ENCODE measurements at regions not wholly inside any gene's neighbourhood (a gene's known extent, or its start where the extent isn't known, plus 50 kb on each side); places are given as distances from the start of the nearest gene placed in this dataset.

DNA sequence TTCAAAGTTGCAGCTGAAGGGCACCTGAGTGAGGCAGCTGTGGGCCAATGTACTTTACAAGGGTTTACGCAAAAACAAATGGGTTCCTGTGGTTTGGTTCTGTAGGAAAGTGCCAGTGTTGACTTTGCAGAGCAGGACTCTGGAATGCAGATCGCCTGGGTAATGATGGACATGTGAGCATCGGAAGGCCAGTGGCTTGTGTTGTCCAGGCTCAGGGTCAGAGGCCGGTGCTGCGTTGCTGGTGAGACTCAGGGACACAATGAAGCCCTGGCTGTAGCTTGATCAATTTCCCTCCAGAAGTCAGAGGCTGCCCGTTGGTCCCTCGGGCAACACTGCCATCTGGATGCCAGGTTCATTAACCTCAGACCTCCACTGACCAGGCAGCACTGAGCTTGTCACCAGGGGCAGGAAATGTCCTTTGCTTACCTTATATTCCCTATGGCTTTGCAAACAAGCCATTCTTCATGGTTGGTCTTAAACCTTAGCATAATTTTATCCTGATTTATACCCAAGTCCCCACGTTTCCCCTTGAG, 753.4 kb downstream of the QKI start:
- H3K4me3 ChIP-seq (ENCODE audit: insufficient read depth, low read depth, low read length), result no peak overlapping the region
- no peaks in the 10 kb centered on the region for H3K27me3 ChIP-seq (ENCODE audit: control insufficient read depth, insufficient read depth, low read length)
- H4K8ac ChIP-seq (ENCODE audit: low read depth in 2 of 2, low read length in 2 of 2), result no peak overlapping the region
- 30% methylated on average over 2 of the region's 8 CpGs; no CpG with 5 or more reads in 1 of the 2 experiments for WGBS, 2 experiments (ENCODE audit: extremely low coverage in 2 of 2, insufficient read length in 1 of 2)
- H3K79me1 ChIP-seq (ENCODE audit: low read depth in 1 of 2, low read length in 2 of 2), result no peaks in the 10 kb centered on the region
- in situ Hi-C loops (cut with MboI; ENCODE audit: low sequenced_read_pairs) (no loop called here), dilution Hi-C loops (cut with HindIII; ENCODE audit: low sequenced_read_pairs, unreplicated experiment) (no loop called here), intact Hi-C loops (cut with micrococcal nuclease) (no loop called here)
- ATAC-seq (ENCODE audit: low read depth) (no peak), DNase-seq (no peak)
- H3K23ac ChIP-seq (ENCODE audit: low read depth, low read length), result no peak overlapping the region
- H3K18ac ChIP-seq (ENCODE audit: low read depth, low read length), result no peak overlapping the region
- no peaks in the 10 kb centered on the region for H3K9me1 ChIP-seq (ENCODE audit: insufficient read depth, low read length)
- ChIA-PET CTCF (no interaction called here), POLR2A (ENCODE audit: unreplicated experiment) (no interaction called here)
- H3K27ac ChIP-seq (ENCODE audit: insufficient read depth, low read length), result no peak overlapping the region
- H3K36me3 ChIP-seq (ENCODE audit: control insufficient read depth, insufficient read depth, low read length), result no peaks in the 10 kb centered on the region
- no peaks in the 10 kb centered on the region for H3K4me1 ChIP-seq (ENCODE audit: control insufficient read depth, insufficient read depth, low read length)
- no peak overlapping the region for H2BK15ac ChIP-seq (ENCODE audit: low read depth, low read length)
- H3K4ac ChIP-seq (ENCODE audit: low read depth, low read length), result no peak overlapping the region
- no peak overlapping the region for H2AFZ ChIP-seq (replicated peaks; ENCODE audit: low read length, poor library complexity)
- no TSS peak for BruUV-seq (replicated peaks)
- H2AK9ac ChIP-seq (replicated peaks; ENCODE audit: low read depth, low read length, poor library complexity), result no peak overlapping the region
- no peak overlapping the region for H3K4me2 ChIP-seq (ENCODE audit: low read depth, low read length)
- H3K9me3 ChIP-seq (ENCODE audit: control insufficient read depth, insufficient read depth, low read length), result peaks cover 26% of the 10 kb centered on the region
- H3K14ac ChIP-seq (replicated peaks; ENCODE audit: low read depth, low read length), result no peak overlapping the region
- no peak overlapping the region for H3K9ac ChIP-seq (ENCODE audit: low read depth, low read length)
- TF ChIP-seq, protein P1, sequence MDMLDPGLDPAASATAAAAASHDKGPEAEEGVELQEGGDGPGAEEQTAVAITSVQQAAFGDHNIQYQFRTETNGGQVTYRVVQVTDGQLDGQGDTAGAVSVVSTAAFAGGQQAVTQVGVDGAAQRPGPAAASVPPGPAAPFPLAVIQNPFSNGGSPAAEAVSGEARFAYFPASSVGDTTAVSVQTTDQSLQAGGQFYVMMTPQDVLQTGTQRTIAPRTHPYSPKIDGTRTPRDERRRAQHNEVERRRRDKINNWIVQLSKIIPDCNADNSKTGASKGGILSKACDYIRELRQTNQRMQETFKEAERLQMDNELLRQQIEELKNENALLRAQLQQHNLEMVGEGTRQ (IDR thresholded peaks at IDR 0.05; ENCODE audit: low read depth, low read length), result no peak
- TF ChIP-seq, protein P2, sequence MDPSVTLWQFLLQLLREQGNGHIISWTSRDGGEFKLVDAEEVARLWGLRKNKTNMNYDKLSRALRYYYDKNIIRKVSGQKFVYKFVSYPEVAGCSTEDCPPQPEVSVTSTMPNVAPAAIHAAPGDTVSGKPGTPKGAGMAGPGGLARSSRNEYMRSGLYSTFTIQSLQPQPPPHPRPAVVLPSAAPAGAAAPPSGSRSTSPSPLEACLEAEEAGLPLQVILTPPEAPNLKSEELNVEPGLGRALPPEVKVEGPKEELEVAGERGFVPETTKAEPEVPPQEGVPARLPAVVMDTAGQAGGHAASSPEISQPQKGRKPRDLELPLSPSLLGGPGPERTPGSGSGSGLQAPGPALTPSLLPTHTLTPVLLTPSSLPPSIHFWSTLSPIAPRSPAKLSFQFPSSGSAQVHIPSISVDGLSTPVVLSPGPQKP (IDR thresholded peaks at IDR 0.05; ENCODE audit: borderline replicate concordance, low read depth, low read length), result no peak
- no peak for TF ChIP-seq NFE2L2 (IDR thresholded peaks at IDR 0.05; ENCODE audit: low read depth, low read length)
- no peak for TF ChIP-seq POLR2A (IDR thresholded peaks at IDR 0.05; ENCODE audit: low read depth, low read length)
- no peak for TF ChIP-seq SMC3 (IDR thresholded peaks at IDR 0.05; ENCODE audit: low read depth, low read length)
- TF ChIP-seq RAD21 (IDR thresholded peaks at IDR 0.05; ENCODE audit: low read length), result no peak
- TF ChIP-seq FOS (IDR thresholded peaks at IDR 0.05; ENCODE audit: low read depth, low read length), result no peak
- no peak for TF ChIP-seq BHLHE40 (IDR thresholded peaks at IDR 0.05; ENCODE audit: low read depth, low read length)
- no peak overlapping the region for H2BK20ac ChIP-seq (ENCODE audit: low read depth, low read length)
- no peak overlapping the region for H2AK5ac ChIP-seq (ENCODE audit: low read depth, low read length)
- no peak overlapping the region for H4K91ac ChIP-seq (ENCODE audit: insufficient read depth, low read depth, low read length)
- H3K56ac ChIP-seq (ENCODE audit: extremely low read depth, insufficient read depth, low read length), result no peak overlapping the region
- no peak overlapping the region for H4K5ac ChIP-seq (ENCODE audit: low read depth, low read length)
- no peak overlapping the region for H2BK5ac ChIP-seq (ENCODE audit: low read depth, low read length, poor library complexity, severe bottlenecking)
- H4K20me1 ChIP-seq (ENCODE audit: insufficient read depth, low read length), result no peaks in the 10 kb centered on the region
- H2BK120ac ChIP-seq (ENCODE audit: low read depth, low read length), result no peak overlapping the region

All from IMR-90 (cell line).